ENCODE measurements at regions not wholly inside any gene's neighbourhood (a gene's known extent, or its start where the extent isn't known, plus 50 kb on each side); places are given as distances from the start of the nearest gene placed in this dataset.
"Not testable (repeated sequence)": the region's sequence is repeated elsewhere in the genome, so short reads cannot be mapped to it uniquely, and the experiment has no call there.

DNA sequence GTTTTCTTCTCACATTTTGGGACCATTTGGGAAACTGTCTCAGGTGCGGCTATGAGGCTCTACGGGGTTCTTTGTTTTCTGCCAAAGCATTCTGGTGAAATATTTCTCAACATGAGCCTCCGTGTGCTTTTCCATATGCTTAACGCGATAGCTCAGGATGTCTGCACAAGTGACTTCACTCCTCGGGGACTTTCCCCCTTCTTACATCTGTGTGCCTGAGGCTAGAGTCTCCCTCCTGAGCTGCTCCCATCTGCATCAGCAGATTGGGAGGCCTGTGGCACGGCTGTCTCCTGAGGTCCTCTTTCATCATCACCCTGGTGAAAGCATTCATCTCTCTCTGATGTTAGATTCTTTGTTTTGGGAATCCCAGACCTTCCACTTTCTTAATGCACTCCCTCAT, 1190.9 kb downstream of the TYW1 start:
- Mint-ChIP-seq H3K36me3 (no peaks in the 10 kb centered on the region), H3K27me3 (no peaks in the 10 kb centered on the region), H3K27ac (no peak overlapping the region), H3K4me1 (no peaks in the 10 kb centered on the region), H3K4me3 (no peak overlapping the region), H3K9me3 (peaks cover 5% of the 10 kb centered on the region)
- DNase-seq (ENCODE audit: low spot score in 2 of 2) (no peak), ATAC-seq (ENCODE audit: low read depth) (no peak)

DNA sequence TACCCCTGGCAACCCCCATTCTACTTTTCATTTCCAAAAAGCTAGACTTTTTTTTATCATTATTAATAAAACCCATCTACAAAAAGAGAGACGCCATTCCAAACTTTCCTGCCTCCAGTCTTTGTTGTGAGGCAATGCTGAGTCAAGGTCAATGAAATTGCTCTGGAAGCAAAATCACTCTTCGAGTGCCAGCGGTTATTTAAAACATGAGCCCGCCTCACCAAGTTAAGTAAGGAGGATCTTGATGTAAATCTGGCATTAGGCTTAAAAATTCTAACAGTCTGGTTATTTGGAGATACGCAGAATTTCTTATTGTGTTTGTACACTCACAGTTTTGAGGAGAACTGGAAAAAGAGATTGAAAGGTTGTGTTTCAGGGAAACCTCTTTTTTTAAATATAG, 1196.3 kb downstream of the TYW1 start:
- Mint-ChIP-seq H3K27me3 (no peaks in the 10 kb centered on the region), H3K27ac (no peak overlapping the region), H3K9me3 (peaks cover 6% of the 10 kb centered on the region), H3K4me1 (no peaks in the 10 kb centered on the region), H3K4me3 (no peak overlapping the region), H3K36me3 (no peaks in the 10 kb centered on the region)
- DNase-seq (ENCODE audit: low spot score in 2 of 2) (no peak), ATAC-seq (ENCODE audit: low read depth) (no peak)

DNA sequence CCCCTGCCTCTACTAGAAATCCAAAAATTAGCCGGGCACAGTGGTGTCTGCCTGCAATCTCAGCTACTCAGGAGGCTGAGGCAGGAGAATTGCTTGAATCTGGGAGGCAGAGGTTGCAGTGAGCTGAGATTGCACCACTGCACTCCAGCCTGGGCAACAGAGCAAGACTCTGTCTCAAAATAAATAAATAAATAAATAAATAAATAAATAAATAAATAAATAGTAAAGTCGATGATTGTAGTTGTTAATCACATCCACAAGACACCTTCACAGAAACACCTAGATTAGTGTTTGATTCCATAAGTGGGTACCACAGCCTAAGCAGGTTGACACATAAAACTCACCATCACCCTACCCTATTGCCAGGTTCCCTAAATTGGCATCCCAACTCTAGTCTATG, 1199.0 kb downstream of the TYW1 start:
- H3K9me3 Mint-ChIP-seq; ATAC-seq (ENCODE audit: low read depth); H3K4me1 Mint-ChIP-seq; H3K27ac Mint-ChIP-seq; H3K4me3 Mint-ChIP-seq; H3K36me3 Mint-ChIP-seq; H3K27me3 Mint-ChIP-seq; DNase-seq (ENCODE audit: low spot score in 2 of 2): not testable (repeated sequence)

DNA sequence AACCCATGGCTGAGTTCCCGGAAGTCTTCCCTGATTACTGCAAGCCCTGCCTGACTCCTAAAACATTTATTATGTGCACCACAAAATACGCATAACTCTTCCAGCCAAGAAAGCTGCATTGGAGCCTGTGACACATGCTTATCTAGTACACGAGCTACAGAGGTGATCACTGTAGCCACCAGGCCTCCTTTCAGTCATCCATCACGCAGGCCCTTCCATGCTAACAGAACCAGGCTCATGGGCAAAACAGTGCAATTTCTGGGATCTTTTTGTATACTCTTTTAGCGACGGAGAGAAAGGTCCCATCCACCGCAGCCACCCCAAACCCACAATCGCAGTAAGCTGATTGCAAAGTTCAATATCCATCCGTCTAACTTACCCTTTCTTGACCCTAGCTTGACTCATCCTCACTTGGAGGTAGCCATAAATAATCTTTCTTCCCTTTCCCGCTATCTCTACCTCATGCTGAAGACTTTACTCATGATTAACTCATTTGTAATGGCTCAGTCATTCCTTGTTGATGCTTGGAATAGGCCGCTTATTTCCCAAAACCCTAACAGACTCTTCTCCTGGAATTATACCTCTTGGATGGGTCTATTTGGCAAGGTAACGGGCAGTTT, 1203.5 kb downstream of the TYW1 start:
- no peaks in the 10 kb centered on the region for H3K36me3 Mint-ChIP-seq
- no peak for DNase-seq (ENCODE audit: low spot score in 2 of 2)
- no peak overlapping the region for H3K27ac Mint-ChIP-seq
- peaks cover 5% of the 10 kb centered on the region for H3K9me3 Mint-ChIP-seq
- no peaks in the 10 kb centered on the region for H3K4me1 Mint-ChIP-seq
- no peak overlapping the region for H3K4me3 Mint-ChIP-seq
- H3K27me3 Mint-ChIP-seq: no peaks in the 10 kb centered on the region
- no peak for ATAC-seq (ENCODE audit: low read depth)

DNA sequence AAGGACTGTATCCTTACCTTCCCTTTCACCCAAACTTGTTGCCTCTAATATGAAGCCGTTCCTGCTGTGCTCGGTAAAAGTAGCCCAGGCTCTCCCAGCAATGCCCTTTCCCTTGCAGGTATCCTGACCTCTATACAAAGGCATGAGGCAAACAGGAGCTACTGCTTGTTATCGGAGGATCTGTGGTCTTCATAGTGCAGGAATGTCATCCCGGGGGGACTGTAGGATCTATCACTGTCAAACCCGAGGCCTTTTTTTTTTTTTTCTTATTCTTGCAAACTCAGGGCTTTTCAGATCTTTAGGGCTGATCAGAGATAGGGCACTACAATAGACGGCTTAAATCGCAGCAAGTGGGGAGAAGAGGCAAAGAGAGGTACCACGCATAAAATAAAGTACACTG, 1206.6 kb downstream of the TYW1 start:
- DNase-seq (ENCODE audit: low spot score in 2 of 2) (no peak), ATAC-seq (ENCODE audit: low read depth) (no peak)
- H3K27ac Mint-ChIP-seq: no peak overlapping the region
- no peaks in the 10 kb centered on the region for H3K36me3 Mint-ChIP-seq
- no peak overlapping the region for H3K4me3 Mint-ChIP-seq
- peaks cover 6% of the 10 kb centered on the region for H3K9me3 Mint-ChIP-seq
- no peaks in the 10 kb centered on the region for H3K4me1 Mint-ChIP-seq
- no peaks in the 10 kb centered on the region for H3K27me3 Mint-ChIP-seq

DNA sequence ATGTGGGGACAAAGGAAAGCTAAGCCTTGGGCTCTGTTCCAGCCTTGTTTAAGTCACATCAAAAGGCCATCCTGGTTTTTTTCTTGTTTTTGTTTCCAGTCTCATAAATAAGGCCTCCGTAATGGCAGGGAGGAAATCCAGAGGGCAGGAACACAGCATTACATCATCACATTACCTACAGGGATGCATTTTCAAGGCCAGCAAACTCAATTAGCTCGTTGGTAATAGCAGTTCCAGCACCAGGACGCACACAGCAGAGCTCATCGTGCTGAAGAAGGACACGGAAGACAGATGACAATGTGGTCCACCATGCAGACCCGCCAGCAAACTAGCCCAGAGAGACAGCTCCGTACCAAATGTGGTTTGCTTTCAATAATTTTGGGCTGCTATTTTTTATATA, 1209.2 kb downstream of the TYW1 start:
- Mint-ChIP-seq H3K4me3 (no peak overlapping the region), H3K4me1 (no peaks in the 10 kb centered on the region), H3K36me3 (no peaks in the 10 kb centered on the region), H3K9me3 (peaks cover 9% of the 10 kb centered on the region), H3K27ac (no peak overlapping the region), H3K27me3 (peaks cover 3% of the 10 kb centered on the region)
- DNase-seq (ENCODE audit: low spot score in 2 of 2): no peak
- no peak for ATAC-seq (ENCODE audit: low read depth)

DNA sequence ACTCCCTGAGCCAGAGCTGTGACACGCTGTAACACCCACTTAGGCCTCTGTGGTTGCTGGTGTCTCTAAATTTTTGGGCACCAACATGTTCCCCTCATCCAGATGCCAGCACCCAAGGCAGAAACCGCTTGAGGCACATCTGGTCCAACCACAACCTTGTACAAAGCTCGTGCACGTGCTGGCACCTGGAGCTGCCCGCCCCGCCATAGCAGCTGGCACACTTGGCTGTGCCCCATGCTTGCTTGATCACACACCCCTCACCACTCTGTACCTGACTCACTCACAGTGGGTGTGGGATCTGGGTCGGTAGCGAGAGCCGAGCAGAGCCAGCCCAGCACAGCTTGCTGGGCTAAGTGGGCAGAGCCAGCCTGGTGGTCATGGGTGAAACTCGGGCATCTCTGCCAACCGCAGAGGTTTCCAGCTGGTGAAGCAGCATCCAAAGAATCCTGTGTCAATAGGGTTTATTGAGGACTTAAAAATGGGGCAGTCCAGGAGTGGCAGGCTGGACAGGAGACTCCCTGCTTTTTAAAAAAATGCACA, 1210.4 kb downstream of the TYW1 start:
- DNase-seq (ENCODE audit: low spot score in 2 of 2) (no peak), ATAC-seq (ENCODE audit: low read depth) (no peak)
- Mint-ChIP-seq H3K27ac (no peak overlapping the region), H3K27me3 (peaks cover 3% of the 10 kb centered on the region), H3K9me3 (peaks cover 9% of the 10 kb centered on the region), H3K4me3 (no peak overlapping the region), H3K36me3 (no peaks in the 10 kb centered on the region), H3K4me1 (no peaks in the 10 kb centered on the region)

DNA sequence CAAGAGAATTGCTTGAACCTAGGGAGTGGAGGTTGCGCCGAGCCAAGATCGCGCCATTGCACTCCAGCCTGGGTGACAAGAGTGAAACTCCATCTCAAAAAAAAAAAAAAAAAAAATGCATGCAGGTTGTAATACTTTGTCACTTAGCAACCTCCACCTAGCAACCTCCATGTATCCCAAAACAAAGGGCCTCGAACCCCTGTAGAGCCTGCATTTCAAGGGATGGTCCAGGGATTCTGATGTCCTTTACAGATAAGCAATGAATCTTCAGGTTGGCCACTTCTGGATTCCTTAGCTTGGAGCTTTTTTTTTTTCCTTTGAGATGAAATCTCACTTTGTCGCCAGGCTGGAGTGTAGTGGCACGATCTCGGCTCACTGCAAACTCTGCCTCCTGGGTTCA, 1211.0 kb downstream of the TYW1 start:
- Mint-ChIP-seq H3K36me3 (no peaks in the 10 kb centered on the region), H3K9me3 (peaks cover 10% of the 10 kb centered on the region), H3K27ac (no peak overlapping the region), H3K4me1 (no peaks in the 10 kb centered on the region), H3K4me3 (no peak overlapping the region), H3K27me3 (peaks cover 3% of the 10 kb centered on the region)
- no peak for ATAC-seq (ENCODE audit: low read depth)
- DNase-seq (ENCODE audit: low spot score in 2 of 2): no peak

DNA sequence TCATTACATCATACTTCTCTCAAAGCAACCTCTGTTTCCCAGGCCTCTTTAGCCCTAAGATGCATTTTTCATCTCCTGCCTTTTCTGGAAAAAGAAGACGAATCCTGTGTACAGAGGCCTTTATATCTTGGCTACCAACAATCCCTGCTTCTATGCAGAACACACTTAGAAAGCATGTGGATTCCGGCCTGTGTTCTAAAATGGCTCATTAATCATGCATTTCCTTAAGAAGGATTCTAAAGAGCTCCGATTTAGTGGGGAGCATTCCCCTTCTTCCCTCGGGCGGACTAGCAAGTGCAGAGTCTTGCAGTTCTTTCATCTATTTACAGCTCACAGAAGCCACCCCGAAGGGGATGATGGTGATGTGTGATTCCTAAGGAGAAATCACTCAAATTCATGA, 1212.9 kb downstream of the TYW1 start:
- peaks cover 1% of the 10 kb centered on the region for H3K36me3 Mint-ChIP-seq
- ATAC-seq (ENCODE audit: low read depth) (no peak), DNase-seq (ENCODE audit: low spot score in 2 of 2) (no peak)
- H3K27me3 Mint-ChIP-seq: peaks cover 3% of the 10 kb centered on the region
- H3K9me3 Mint-ChIP-seq: peaks cover 10% of the 10 kb centered on the region
- no peak overlapping the region for H3K4me3 Mint-ChIP-seq
- H3K4me1 Mint-ChIP-seq: no peaks in the 10 kb centered on the region
- no peak overlapping the region for H3K27ac Mint-ChIP-seq

DNA sequence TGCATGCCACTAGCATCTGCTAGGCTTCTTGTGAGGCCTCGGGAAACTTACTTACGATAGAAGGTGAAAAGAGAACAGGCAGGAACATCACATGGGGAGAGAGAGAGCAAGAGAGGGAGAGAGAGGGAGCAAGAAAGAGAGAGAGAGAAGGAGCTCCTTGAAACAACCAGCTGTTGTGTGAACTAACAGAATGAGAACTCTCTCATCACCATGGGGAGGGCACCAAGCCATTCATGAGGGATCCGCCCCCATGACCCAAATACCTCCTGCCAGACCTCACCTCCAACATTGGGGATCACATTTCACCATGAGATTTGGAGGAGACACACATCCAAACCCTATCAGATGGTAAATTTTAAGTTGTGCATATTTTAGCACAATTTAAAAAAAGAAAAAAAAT, 1217.2 kb downstream of the TYW1 start:
- Mint-ChIP-seq H3K27ac (no peak overlapping the region), H3K36me3 (peaks cover 1% of the 10 kb centered on the region), H3K27me3 (peaks cover 3% of the 10 kb centered on the region), H3K4me3 (no peak overlapping the region), H3K4me1 (no peaks in the 10 kb centered on the region), H3K9me3 (peaks cover 9% of the 10 kb centered on the region)
- DNase-seq (ENCODE audit: low spot score in 2 of 2) (no peak), ATAC-seq (ENCODE audit: low read depth) (no peak)

DNA sequence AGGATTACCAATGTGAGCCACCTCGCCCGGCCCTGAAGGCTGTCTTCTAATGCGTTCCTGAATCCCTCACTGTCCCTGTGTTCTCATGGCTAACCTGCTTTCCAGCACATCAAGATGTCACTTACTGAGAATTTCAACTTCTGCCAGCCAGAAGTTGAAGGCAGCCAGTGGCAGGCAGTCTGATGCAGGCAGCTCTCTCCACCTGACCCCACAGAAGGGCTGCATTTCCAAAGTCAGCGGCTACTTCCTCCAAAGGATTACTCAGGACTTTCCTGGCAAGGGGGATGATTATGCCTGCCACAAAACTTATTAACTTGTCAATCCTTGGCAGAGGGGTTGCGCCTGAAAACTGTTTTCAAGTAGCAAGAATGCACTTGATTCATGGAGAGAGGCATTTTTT, 1219.4 kb downstream of the TYW1 start:
- Mint-ChIP-seq H3K4me3 (no peak overlapping the region), H3K36me3 (peaks cover 1% of the 10 kb centered on the region), H3K27ac (no peak overlapping the region), H3K4me1 (no peaks in the 10 kb centered on the region), H3K27me3 (no peaks in the 10 kb centered on the region), H3K9me3 (peaks cover 6% of the 10 kb centered on the region)
- ATAC-seq (ENCODE audit: low read depth) (no peak), DNase-seq (ENCODE audit: low spot score in 2 of 2) (no peak)

DNA sequence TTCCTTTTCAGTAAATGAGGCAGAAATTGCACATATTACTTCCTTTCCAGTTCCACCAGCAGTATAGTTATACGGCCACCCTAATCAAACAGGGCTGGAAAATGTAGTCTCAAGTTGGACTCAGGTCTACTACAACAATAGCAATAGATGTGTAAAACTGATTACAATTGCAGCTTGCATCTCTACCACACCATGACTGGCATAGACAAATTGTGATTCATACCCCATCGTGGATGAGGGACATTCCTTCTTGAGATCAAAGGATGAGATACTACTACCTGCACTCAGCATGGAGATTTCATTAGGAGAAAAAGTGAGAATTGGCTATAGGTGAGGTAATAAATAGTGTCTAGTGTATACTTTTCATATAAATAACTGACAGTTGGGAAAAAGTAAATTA, 1220.8 kb downstream of the TYW1 start:
- no peaks in the 10 kb centered on the region for H3K4me1 Mint-ChIP-seq
- peaks cover 1% of the 10 kb centered on the region for H3K36me3 Mint-ChIP-seq
- H3K9me3 Mint-ChIP-seq: peaks cover 6% of the 10 kb centered on the region
- no peak overlapping the region for H3K27ac Mint-ChIP-seq
- H3K4me3 Mint-ChIP-seq: no peak overlapping the region
- ATAC-seq (ENCODE audit: low read depth) (no peak), DNase-seq (ENCODE audit: low spot score in 2 of 2) (no peak)
- no peaks in the 10 kb centered on the region for H3K27me3 Mint-ChIP-seq

DNA sequence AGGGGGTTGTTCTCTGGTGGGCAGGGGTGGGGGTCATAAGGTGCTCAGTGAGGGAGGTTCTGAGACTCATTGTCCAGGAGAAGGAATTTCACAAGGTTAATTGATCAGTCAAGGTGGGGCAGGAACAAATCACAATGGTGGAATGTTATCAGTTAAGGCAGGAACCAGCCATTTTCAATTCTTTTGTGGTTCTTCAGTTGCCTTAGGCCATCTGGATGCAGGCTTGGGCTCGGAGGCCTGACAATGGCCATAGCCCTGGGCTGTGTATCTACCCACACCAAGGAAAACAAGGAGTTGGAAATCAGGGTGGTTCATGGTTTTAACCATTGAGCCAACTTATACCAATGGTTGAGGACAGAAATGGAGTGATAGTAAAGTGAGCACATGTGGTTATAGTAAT, 1221.8 kb downstream of the TYW1 start:
- H3K27me3 Mint-ChIP-seq: no peaks in the 10 kb centered on the region
- peaks cover 5% of the 10 kb centered on the region for H3K9me3 Mint-ChIP-seq
- peaks cover 1% of the 10 kb centered on the region for H3K36me3 Mint-ChIP-seq
- H3K27ac Mint-ChIP-seq: no peak overlapping the region
- H3K4me1 Mint-ChIP-seq: no peaks in the 10 kb centered on the region
- ATAC-seq (ENCODE audit: low read depth) (no peak), DNase-seq (ENCODE audit: low spot score in 2 of 2) (no peak)
- H3K4me3 Mint-ChIP-seq: no peak overlapping the region

DNA sequence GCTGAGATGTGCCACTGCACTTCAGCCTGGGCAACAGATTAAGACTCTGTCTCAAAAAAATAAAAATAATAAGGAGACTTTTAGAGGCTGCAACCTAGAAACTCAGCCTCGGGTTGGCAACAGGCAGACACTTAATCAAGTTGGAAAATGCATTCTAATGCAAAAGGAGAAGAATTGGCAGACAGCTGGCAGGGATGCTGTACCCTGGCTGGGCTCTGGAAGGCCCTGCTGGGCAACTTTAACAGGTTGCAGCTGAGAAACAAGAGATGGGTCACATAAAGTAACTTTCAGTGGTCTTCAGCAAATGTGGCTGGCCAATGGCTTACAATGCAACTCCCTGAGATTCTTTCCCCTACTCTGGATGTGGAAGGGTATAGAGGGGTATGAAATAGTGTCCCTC, 1225.7 kb downstream of the TYW1 start:
- Mint-ChIP-seq H3K4me1 (no peaks in the 10 kb centered on the region), H3K9me3 (peaks cover 3% of the 10 kb centered on the region), H3K36me3 (no peaks in the 10 kb centered on the region), H3K27ac (no peak overlapping the region), H3K4me3 (no peak overlapping the region), H3K27me3 (peaks cover 2% of the 10 kb centered on the region)
- ATAC-seq (ENCODE audit: low read depth) (no peak), DNase-seq (ENCODE audit: low spot score in 2 of 2) (no peak)

DNA sequence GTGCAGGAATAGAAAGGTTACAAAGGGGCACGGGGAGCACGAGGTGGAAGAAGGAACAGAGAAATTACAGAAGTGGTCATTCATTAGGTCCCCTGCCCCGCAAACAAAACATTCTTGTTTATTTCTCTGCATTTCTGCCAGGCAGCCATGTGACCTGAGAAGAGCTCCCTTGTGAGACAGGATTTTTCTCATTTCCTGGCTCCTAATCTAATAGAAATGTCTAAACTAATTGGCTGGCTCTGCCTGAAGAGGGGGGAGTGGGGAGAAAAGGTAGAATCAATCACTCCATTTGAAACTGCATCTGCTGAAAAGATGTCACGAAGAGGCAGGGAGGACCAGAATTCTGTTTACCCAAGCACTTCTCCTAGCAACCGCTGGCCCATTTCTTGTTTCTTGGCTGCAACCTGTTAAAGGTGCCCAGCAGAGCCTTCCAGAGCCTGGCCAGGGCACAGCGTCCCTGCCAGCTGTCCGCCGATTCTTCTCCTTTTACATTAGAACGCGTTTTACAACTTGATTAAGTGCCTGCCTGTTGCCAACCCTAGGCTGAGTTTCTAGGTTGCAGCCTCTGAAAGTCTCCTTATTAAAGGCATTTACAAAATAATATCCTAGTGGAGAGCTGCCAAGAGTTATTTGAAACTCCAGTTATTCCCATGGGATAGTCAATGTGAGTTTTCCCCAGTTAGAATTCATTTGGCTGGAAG, 1227.6 kb downstream of the TYW1 start:
- no peak overlapping the region for H3K4me3 Mint-ChIP-seq
- H3K27me3 Mint-ChIP-seq: peaks cover 2% of the 10 kb centered on the region
- DNase-seq (ENCODE audit: low spot score in 2 of 2): no peak
- H3K4me1 Mint-ChIP-seq: no peaks in the 10 kb centered on the region
- peaks cover 2% of the 10 kb centered on the region for H3K9me3 Mint-ChIP-seq
- no peak overlapping the region for H3K27ac Mint-ChIP-seq
- ATAC-seq (ENCODE audit: low read depth): no peak
- H3K36me3 Mint-ChIP-seq: no peaks in the 10 kb centered on the region

Measured in memory B cell (primary cell).